Stimulated activated naive CD4-positive, alpha-beta T cell treated with Interleukin-2 at 50 U/mL for 16 hours (primary cell): ENCODE measurements at regions not wholly inside any gene's neighbourhood (a gene's known extent, or its start where the extent isn't known, plus 50 kb on each side); places are given as distances from the start of the nearest gene placed in this dataset.

Source experiments
- DNase-seq: peaks from one replicate; lab custom pipeline; 2025; lab: John Stamatoyannopoulos, UW

DNA sequence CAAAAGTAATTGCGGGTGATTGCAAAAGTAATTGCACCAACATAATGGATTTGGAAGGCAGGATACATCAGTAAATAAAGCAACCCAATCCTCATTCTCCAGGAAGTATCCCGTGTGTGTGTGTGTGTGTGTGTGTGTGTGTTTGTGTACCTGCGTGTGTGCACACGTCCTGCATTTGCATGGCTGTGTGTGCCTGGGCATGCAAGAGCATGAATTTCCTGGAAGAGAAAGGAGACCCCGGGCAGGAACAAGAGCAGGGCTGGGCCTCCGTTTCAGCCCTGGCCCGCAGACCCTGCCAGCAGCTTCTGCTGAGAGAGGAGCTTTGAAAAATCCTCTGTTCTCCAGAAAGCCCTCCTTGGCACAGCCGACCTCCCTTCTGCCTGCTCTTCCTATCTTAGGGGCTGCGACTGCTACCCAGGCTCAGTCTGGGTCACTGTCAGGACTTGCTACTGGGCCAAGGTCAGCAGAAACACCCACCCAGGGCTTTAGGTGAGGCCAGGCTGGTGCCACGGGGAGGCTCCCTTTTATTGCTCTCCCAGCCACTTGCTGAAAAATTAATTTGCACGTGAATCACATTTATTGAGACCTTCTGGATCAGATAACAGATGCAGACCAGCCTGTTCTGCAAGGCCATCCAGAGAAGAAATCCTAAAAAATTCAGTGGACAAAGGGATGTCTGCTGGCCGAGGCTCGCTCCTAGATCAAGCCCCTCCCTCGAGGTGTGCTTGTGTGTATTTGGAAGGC is 258.3 kb downstream of the ZNF536 start:
- no peak for DNase-seq

DNA sequence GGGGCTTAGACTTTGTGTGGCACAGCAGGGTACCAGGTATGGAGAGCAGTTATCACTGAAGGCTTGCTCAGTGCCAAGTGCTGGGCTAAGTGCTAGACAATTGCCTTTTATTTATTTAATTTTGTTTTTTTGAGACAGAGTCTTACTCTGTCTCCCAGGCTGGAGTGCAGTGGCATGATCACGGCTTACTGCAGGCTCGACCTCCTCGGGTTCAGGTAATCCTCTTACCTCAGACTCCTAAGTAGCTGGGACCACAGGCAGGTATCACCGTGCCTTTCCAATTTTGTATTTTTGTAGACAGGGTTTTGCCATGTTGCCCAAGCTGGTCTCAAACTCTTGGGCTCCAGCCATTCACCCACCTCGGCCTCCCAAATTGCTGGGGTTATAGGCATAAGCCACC is 256.9 kb downstream of the ZNF536 start:
- DNase-seq = no peak

DNA sequence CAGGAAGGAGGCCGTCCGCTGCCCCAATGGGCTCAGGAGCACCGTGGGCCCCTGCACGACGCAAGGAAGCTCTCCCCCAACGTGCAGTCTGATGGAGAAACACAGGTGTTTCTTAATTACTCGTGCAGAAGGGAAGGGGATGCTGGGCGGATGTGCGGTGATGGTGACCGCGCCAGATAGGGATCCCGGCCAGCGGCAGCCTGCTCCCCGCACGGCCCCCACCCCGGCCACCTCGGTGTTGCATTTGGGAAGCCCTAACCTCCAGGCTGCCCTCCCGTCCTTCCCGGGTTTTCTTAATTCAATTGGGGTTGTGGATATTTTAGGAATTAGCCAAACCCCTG is 254.4 kb downstream of the ZNF536 start:
- no peak for DNase-seq

DNA sequence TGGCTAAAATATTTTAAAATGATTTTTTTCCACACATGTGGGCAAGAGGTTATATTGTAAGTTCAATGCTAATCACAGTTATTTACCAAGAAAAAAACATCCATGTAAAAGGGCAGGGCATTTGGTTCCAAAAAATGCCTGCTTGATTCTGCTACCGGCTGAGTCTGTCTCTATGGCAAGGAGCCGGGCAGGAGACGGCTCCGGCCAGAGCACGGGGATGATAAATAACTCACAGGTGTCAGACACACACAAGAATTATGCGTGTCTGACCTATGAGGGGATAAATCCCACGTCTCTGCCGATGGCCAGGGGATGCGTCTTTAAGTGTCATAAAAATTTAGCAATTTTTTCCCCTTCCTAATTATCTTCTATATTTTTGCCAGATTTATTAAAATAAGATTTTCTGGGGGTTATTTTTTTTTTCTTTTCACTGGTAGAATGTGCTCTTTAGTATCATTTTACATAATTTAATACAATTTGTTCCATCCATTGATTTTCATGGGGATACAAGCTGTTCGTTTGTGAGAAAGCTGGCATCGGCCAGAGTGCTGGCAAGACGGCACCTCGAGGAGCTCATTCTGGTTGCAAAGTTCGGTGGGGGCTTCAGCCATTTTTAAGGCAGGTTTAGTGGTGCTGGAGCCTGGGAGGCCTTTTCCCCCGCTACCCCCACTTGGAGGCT is 253.9 kb downstream of the ZNF536 start:
- no peak for DNase-seq

DNA sequence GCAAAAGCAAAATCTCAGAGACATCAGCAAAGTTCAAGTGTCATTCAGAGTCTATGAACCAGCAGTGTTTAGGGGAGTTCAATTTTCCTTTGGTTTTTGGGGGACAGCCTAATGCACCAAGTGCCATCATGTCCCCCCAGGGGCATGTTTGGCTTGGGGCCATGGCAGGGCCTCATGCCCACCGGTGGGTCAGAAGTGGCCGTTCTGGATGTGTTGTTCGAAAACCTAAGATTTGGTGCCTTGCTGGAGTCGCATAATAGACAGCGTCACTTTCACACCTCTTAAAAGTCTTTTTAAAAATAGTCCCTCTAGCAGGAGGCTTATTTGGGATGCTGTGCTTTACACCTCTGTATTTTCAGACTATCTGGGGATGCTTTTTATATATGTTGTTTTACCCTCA is 250.1 kb downstream of the ZNF536 start:
- DNase-seq = no peak

DNA sequence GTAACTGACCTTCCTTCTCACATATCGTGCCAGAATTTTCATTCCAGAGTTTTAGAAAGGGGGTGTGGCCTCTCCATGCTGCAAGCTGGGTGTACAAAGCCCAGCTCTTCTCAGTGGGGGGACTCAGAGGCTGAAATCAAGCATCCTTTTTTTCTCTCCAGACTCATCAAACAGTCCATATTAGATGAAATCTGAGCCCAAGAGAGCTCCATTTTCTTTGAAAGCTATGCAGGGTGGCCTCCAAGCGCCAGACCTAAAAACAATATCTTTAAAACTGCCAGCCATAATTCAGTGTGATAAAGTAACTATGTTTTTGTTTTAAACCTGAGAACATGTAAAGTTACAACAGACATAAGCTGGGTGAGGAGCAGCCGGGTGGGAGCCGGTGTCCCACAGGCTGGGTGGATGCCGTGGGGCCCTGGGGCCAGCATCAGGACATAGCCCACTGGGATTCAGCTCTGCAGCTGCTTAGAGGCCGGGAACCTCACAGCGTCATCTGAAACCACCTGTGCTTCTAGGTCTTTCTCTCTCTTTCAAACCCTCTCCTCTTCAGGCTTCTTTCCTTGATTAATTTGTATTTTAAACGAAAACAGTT is 249.2 kb downstream of the ZNF536 start:
- no peak for DNase-seq

DNA sequence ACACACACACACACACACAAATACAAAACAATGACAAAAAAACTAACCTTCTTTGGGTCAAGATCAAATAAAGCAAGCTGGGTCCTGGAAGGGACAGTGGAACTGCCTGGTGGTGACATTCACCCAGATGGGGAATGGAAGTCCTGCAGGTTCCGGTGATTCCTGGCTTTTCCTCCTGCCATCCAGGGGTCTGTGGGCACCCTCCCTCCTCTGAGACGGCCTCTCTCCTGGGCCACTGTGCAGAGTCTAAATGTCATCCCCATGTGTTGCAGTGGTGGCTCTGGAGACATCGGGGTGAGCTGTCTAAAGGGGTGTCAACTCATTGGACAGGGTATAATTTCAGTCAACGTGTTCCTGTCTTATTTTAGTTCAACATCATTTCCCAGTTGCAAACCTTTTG is 248.2 kb downstream of the ZNF536 start:
- DNase-seq = no peak

DNA sequence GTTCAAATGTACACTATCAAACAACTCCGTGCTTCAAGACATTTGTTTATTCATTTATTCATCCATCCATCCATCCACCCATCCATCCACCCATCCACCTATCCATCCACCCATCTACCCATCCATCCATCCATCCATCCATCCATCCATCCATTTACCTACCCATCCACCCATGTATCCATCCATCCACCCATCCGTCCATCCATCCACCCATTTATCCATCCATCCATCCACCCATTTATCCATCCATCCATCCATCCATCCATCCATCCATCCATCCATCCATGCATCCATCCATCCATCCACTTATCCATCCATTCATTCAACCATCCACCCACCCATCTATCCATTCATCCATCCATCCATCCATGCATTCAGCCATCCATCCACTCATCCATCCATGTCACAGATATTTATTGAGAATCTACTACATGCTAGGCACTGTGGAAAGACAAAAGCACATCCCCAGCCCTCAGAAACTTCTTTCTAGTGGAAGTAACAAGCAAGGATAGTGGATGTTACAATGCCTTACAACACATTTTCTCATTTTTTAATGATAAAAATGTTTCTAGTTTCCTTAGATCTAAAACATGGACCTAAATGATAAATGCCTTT is 237.6 kb downstream of the ZNF536 start:
- no peak for DNase-seq

DNA sequence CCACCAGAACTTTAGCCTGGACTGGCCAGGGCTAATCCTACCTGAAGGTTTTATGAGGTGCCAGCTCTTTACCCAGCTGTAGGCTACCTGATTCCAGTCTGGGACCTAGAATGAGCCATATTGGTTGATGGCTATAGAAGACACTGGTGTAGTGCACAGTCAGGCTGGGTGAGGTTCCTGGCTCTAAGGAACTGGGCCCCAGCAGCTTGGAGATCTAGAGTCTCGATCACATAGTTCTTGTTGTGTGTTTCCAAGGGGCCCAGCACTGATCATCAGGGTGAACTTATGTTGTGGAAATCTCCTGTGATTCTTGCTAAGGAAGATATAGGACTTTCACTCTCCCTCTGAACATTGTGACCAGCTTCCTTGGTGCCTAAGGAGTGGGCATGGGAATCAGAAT is 236.3 kb downstream of the ZNF536 start:
- DNase-seq = no peak
